ENCODE measurements at regions not wholly inside any gene's neighbourhood (a gene's known extent, or its start where the extent isn't known, plus 50 kb on each side); places are given as distances from the start of the nearest gene placed in this dataset.

DNA sequence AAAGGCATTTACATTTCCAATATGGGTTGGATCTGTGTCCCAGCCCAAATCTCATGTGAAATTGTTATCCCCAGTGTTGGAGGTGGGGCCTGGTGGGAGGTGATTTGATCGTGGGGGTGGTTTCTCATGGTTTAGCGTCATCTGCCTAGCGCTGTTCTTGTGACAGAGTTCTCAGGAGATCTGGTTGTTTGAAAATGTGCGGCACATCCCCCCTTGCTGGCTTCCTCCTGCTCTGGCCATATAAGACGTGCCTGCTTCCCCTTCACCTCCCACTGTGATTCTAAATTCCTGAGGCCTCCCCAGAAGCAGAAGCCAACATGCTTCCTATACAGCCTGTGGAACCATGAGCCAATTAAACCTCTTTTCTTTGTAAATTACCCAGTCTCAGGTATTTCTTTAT, 126.2 kb upstream of the FNDC3A start:
- no peak for DNase-seq

DNA sequence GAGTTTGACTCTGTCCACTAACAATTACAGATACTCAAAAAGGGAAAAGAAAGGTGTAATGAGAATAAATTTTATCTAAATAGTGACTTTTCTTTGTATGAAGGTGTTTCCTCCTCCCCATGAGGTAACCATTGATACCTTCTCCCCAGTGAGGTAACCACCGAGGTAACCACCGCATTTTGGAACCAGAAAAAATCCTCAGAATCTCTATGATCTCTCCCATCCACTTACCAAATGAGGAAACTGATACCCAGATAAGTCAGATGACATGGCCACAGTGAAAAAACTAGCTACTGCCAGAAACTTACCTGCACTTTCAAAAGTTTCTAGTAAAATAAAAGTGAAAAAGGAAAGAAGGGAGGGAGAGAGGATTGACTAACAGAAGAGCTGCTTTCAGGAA, 124.0 kb upstream of the FNDC3A start:
- no peak for DNase-seq

DNA sequence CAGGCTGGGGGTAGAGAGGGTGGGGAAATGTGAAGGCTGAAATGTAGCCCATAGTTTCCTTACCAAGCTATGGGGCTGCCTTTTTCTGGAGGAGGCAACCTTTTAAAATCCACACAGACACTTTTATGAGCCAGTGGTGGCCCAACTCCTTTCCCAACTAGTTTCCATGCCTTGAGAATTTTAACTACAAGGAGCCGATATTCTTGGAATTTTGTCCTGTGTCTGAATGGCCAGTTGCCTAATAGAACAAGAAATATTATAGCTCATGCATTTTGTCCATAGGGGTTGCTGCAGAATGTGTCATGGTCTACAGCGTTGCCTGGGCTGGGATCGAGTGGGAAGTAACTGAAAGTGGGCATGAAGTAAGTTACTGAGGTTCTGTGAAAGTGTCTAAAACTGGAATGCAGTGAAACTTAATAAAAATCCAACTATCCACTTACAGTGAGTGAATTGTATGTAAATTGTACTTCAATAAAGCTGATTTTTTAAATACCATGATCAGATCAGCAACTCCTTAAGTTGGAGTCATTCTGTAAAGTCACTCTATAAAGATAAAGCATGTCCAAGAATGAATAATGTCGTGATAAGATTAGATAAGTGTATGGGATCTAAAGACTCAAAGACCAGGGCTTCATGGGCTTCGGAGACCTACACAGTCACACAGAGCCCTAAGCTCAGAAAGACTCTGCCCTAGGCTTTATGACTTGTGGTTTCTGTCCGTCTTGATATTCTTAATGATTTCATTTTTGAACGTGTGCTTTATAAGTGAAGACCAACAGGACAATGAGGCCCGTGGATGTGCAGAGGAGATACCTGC, 122.6 kb upstream of the FNDC3A start:
- DNase-seq = peak; percentile 36 to 55 (median 51)

DNA sequence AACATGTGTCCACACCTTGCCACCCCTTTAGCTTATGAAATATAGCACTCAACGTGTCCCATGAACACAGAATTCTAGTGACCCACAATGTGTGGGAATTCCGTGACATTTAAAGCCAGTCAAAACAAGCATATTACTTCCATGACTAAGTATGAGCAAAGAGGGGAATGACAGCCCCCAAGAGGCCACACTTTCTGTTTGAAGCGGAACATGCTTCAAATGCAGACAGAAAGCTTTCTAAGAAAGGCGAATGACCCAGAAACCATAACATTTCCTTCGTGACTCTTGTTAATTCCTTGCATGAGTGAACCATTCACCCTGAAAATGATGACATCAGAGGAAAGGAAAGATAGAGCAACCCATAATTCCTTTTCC, 122.0 kb upstream of the FNDC3A start:
- peak in 2 of 3 donors; percentile 69 to 90 for DNase-seq

DNA sequence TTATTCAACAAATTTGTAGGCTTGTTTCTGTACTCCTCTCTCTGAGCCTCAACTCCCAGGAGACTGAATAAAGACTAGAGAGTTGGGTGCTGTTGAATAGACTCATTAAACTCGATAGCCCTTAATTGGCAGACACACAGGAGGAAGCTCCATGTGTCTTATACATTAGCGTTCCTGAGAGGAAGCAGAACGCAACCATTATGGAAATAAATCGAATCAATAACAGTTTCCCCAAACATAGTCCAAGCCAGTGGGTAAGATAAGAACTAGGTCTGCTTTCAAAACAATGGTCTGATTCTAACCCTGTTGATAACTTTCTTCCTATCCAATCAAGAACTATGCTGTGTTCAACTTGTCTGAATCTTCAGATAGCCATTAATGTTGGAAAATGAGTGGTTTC, 118.1 kb upstream of the FNDC3A start:
- no peak for DNase-seq

GRCh38 chr13:48858122-48858902, 117.4 kb upstream of the FNDC3A start:
- peak in 1 of 3 donors; percentile 21 for DNase-seq

GRCh38 chr13:48859272-48860105, 116.2 kb upstream of the FNDC3A start:
- peak; percentile 26 to 72 (median 66) for DNase-seq

DNA sequence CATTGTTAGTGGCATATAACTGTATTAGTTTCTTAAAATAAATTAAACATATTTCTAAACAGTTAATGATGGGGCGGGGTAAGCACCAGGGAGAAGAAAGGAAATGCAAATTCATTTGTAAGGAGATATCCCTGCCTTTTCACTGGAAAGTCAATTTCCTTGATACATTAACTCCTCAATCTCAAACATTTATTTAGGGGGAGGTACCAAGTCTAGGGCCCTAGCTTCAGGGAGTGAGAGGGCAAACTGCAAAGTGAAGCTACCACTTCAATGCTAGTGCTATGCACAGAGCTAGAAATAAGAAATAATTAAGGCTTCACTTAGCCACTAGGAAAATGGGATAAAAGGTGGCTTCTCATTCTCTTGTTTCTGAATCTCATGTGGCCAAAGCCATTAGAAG, 115.3 kb upstream of the FNDC3A start:
- DNase-seq = no peak

DNA sequence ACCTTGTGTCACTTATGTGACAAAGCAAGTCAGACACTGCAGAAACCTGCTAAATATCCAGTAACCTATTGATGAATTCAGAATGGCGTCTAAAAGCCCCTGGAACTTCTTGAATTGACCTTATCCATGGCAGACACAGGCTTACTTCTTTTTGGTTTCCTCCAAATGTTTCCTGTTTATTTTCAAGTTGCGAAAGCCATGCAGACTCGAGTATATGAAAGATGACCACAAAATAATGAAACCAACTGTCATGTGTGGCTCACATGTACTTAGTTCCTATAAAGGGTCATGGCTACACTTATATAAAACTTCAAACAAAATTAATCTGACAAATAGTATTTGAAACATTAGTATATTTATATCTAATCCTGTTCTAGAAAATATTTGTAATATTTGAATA, 113.1 kb upstream of the FNDC3A start:
- DNase-seq = peak; percentile 70 to 91 (median 86)

DNA sequence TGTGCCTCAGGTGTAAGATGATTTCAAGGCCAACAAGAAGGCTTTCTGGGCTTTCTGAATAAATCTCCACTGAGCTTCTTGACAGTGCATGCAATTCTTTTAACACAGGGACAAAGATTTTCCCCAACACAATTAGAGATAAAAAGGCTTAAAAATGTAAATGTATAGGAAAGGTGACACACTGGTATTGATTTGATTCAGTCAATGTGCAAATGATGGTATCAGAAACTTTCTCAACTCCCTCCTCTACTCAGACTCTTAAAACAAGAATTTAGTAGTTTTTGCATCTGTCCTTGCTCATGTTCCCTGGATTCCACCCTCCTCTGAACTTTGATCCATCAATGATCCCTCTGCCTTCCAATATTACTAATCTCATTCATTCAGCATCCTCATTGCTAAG, 111.6 kb upstream of the FNDC3A start:
- DNase-seq = no peak

GRCh38 chr13:48866249-48866648, 109.5 kb upstream of the FNDC3A start:
- DNase-seq = peak in 1 of 3 donors; percentile 17

- DNase-seq = no peak
These were observed 102.6 kb upstream of the FNDC3A start for GRCh38 chr13:48873081-48873480.

- DNase-seq = peak in 2 of 3 donors; percentile 34
These were observed 102.1 kb upstream of the FNDC3A start for GRCh38 chr13:48873587-48873986.

DNA sequence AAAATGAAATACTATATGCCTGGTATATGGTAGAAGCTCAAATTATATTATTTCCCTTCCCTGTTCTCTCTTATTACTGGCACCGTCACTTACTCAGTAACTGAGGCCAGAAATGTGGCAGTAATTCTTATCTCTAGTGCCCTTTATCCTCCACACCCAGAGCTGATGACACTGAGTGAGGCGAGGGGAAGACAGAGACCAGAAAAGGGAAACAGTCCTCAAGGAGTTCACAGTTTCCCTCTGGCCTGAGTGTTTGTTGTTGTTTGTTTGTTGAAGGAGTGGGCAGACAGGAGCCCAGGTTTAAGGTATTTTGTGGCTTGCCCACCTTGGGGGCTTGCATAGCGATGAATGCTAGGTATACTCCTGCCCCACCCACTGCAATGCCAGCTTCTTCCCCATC, 101.5 kb upstream of the FNDC3A start:
- peak; percentile 32 to 41 (median 34) for DNase-seq

DNA sequence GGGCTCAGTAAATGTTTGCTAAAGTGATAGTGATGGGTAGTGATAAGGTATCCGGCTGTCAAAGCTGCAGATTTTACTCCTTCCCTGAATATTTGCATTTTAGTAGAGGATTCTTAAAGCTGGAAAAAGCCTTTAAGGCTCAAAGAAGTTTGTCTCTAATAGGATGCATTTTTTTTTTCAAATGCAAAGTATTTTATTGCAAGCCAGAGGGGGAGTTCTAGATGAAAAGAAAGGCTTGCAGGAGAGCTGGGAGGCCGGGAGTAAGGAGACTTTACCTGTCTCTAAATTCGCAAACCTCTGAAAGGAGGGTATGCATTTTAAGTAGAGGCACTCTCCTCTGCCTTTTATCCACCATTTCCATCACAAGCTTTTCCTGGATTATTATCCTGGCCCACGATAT, 100.7 kb upstream of the FNDC3A start:
- no peak for DNase-seq

DNA sequence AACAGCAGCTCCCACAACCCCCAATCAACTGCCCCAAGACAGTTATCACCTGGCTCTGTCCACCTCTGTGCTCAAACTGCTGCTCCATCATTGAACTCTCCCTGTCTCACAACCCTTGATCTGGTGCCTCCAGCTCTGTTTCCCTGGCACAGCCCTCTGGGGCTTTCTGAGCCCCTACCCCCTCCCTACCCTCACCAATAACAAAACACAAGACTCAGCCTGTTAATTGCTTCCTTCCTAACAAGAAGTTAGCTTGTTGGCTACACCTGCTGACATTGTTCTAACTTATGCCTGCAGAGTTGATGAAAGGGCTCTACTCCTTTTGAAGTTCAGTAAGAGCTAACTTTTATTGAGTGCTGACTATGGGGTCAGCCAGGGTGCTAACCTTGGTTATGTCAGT, 99.4 kb upstream of the FNDC3A start:
- DNase-seq = no peak

DNA sequence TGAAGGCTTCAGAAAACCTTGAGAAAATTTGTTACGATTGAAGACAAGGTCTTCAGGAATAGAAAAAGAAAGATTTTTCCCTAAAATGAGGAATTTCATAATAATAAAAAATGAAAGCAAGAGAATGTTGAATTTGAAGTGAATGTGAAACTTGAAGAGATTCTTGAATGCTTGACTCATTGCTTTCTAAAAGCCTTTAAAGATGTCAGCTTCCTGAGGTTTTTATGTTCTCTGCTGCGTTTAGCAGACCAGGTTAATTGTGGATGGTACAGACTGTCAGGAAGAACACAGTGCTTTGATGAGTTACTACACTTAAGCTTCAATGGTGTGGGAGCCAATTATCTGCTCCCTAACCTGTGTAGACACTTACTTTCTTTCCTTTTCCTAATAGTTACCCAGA, 96.3 kb upstream of the FNDC3A start:
- peak in 2 of 3 donors; percentile 39 to 57 for DNase-seq

DNA sequence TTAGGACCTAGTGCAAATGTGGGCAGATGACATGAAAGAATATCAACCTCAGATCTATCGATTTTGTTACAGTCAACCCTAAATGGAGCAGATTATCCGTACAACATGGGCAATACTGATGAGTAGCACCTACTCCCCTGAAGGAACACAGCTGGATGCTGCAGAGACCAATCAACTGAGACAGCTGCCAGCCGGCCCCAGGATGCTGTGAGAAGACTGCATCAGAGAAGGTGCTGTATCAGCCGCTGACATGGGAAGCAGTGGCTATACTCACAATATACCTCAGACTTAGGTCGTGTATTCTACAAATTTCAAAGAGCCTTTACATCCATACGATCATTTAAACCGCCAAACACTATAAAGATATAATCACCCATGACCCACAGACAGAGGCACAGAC, 95.9 kb upstream of the FNDC3A start:
- DNase-seq = no peak

GRCh38 chr13:48883786-48884185, 91.9 kb upstream of the FNDC3A start:
- DNase-seq = peak; percentile 52 to 66 (median 57)

DNA sequence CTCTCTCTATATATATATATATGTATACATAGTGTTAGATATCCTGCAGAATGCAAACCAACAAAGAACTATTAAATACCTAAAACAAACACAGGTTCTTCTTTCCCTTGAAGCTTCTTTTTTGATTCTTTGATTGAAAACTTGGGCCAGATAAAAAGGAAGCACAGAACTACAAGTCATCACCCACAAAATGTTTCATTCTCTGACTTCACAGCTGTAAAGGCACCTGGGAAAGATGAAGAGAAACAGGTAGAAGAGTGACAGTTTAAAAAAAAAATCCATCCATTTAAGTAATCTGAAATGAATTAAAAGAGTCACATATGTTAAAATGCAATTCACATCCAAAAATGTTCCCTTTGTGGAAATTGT, 90.7 kb upstream of the FNDC3A start:
- DNase-seq = no peak

DNA sequence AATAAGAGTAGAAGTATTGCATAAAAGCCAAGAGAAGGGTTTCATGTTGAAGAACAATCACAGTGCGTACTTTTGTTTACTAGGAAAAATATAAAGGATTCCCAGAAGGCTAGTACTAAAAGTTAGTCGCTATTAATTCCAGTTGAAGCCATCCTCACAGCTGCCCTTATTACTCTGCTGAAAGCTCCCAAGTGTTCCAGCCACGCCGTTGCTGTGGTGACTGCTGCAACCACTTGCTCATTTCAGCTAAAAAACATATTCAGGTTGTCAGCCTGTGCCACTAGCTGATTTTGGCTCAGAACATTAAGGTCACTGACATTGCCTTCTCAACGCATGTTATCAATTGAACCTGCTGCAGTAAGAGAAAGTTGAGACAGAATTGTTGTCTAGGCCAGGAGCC, 87.1 kb upstream of the FNDC3A start:
- DNase-seq = no peak

DNA sequence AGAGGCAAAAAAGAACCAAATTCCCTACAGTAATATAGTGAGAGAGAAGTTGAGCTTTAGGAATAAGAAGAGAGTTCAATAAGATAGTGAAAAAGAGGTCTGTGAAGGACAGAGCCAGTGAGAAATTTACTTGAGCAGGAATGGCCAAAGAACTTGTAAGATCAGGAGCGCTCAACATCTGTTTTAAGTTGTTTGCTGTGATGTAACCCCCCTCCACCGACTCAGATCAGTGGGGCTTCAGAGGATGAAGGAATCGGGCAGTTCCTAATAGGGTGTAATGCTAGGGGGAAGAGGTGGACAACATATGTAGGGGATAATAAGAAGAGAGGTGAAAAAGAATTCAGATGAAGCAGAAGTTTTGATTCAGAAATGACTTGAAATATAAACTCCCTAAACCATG, 85.3 kb upstream of the FNDC3A start:
- no peak for DNase-seq

GRCh38 chr13:48891586-48891985, 84.1 kb upstream of the FNDC3A start:
- peak; percentile 59 to 64 (median 61) for DNase-seq
